ENCODE measurements at regions not wholly inside any gene's neighbourhood (a gene's known extent, or its start where the extent isn't known, plus 50 kb on each side); places are given as distances from the start of the nearest gene placed in this dataset.
"Not testable (repeated sequence)": the region's sequence is repeated elsewhere in the genome, so short reads cannot be mapped to it uniquely, and the experiment has no call there.

- DNase-seq (ENCODE audit: low spot score in 2 of 2) = no peak
- Histone ChIP-seq H3K36me3 (no peaks in the 10 kb centered on the region), H3K9me3 (no peaks in the 10 kb centered on the region), H3K4me3 (no peak overlapping the region), H3K27me3 (no peaks in the 10 kb centered on the region), H3K4me1 (no peaks in the 10 kb centered on the region), H3K27ac (no peak overlapping the region)
- intact Hi-C loops (cut with DNase I) = loop anchor here (5.0 kb wide), 1 partner anchor 1930 kb away; no protein-coding TSS in a partner anchor
- TF ChIP-seq CTCF (IDR thresholded peaks at IDR 0.05) = no peak
These were observed 178.8 kb downstream of the PDCD6IP start for GRCh38 chr3:33977227-33977626.

DNA sequence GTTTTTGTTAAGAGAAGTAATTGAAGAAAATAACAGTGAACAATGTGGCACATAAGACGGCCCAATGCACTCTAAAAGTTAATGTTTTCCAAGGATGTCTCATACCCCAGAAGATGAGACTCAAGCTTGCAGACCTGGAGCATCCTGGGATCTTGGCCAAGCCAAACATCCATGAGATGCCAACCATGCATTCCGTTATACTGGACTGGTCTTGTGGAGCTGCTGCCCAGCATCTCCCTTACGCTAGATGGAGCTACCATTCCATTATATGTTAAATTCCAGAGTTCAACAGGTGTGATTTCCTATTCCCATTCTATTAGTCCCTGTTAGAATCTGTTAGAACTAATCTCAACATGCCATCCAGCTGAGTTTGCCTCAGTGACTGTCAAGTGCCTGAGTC lies 181.8 kb downstream of the PDCD6IP start:
- peak in 2 of 3 experiments; percentile 33 to 70 for TF ChIP-seq CTCF (IDR thresholded peaks at IDR 0.05)
- Histone ChIP-seq H3K36me3 (no peaks in the 10 kb centered on the region), H3K9me3 (peaks cover 0 to 4% of the 10 kb centered on the region in 2 donors), H3K27me3 (no peaks in the 10 kb centered on the region), H3K4me1 (no peaks in the 10 kb centered on the region), H3K27ac (no peak overlapping the region), H3K4me3 (no peak overlapping the region)
- intact Hi-C loops (cut with DNase I) = loop anchor here (1.0 kb wide), 1 partner anchor 704 kb away; no protein-coding TSS in a partner anchor
- DNase-seq (ENCODE audit: low spot score in 2 of 2) = no peak

GRCh38 chr3:33982269-33982798 lies 183.9 kb downstream of the PDCD6IP start:
- Histone ChIP-seq H3K27me3 (no peaks in the 10 kb centered on the region), H3K27ac (no peak overlapping the region), H3K4me3 (no peak overlapping the region), H3K4me1 (no peaks in the 10 kb centered on the region), H3K9me3 (peaks cover 0 to 4% of the 10 kb centered on the region in 2 donors), H3K36me3 (no peaks in the 10 kb centered on the region)
- no peak for DNase-seq (ENCODE audit: low spot score in 2 of 2)
- TF ChIP-seq CTCF (IDR thresholded peaks at IDR 0.05) = no peak
- intact Hi-C loops (cut with DNase I) = no loop called here

- H3K4me3 ChIP-seq; intact Hi-C loops (cut with DNase I); H3K36me3 ChIP-seq; H3K4me1 ChIP-seq; H3K27ac ChIP-seq; H3K9me3 ChIP-seq; H3K27me3 ChIP-seq; DNase-seq (ENCODE audit: low spot score in 2 of 2): not testable (repeated sequence)
These were observed 184.5 kb downstream of the PDCD6IP start for GRCh38 chr3:33982949-33983348.

DNA sequence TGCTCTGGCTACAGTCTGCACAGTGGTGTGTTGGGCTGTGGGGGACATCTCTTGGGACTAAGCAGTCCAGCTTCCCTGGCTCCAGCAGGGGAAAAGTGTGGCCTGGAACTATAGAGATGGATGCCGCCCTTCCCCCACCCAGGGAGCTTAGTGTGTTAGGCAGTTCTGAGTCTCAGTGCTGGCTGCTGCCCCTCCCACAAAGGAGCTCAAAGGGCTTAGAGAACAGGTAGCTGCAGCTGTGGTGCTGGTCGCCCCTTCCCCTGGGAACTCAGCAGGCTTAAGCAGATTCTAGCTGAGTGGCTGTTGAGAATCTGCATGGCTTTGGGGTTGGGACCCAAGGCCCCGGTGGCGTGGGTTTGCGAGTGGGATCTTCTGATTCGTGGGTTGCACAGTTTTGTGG lies 190.8 kb downstream of the PDCD6IP start:
- Histone ChIP-seq H3K9me3 (peaks cover 0 to 4% of the 10 kb centered on the region in 2 donors), H3K27ac (no peak overlapping the region), H3K36me3 (no peaks in the 10 kb centered on the region), H3K27me3 (no peaks in the 10 kb centered on the region), H3K4me3 (no peak overlapping the region), H3K4me1 (no peaks in the 10 kb centered on the region)
- no peak for TF ChIP-seq CTCF (IDR thresholded peaks at IDR 0.05)
- DNase-seq (ENCODE audit: low spot score in 2 of 2) = no peak
- intact Hi-C loops (cut with DNase I) = no loop called here

GRCh38 chr3:33991673-33992072 lies 193.2 kb downstream of the PDCD6IP start:
- Histone ChIP-seq H3K27ac (no peak overlapping the region), H3K9me3 (no peaks in the 10 kb centered on the region), H3K4me1 (no peaks in the 10 kb centered on the region), H3K36me3 (no peaks in the 10 kb centered on the region), H3K4me3 (no peak overlapping the region), H3K27me3 (no peaks in the 10 kb centered on the region)
- no peak for TF ChIP-seq CTCF (IDR thresholded peaks at IDR 0.05)
- intact Hi-C loops (cut with DNase I) = no loop called here
- DNase-seq (ENCODE audit: low spot score in 2 of 2) = no peak

Data from ascending aorta (tissue), 2 donors.